HG03196 (cell line): ENCODE measurements at regions not wholly inside any gene's neighbourhood (a gene's known extent, or its start where the extent isn't known, plus 50 kb on each side); places are given as distances from the start of the nearest gene placed in this dataset.

Experiments used
- ATAC-seq: cut with Tn5 transposase; IDR thresholded peaks from one replicate; pipeline ENCODE4 v1.9.1; 2021; ENCODE audit not compliant: unreplicated experiment

- no peak for ATAC-seq
These were observed 120.1 kb downstream of the RPS12 start for GRCh38 chr6:132934496-132934895.

DNA sequence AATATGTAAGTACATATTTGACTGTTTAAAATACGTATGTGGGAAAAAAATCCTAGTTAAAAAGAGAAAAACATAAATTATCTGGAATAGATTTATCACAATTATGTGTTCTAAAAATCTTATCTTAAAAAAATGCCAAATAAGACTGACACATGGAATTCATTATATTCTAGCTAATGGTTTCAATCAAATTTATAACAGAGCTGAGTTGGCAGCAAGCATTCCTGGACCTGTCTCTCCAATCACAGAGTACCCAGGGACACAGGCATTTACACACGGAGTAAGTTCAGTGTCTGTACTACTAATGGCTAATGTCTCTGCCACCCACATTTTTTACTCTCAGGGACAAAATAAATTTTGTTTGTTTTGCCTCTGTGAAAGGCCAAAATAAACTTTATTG, 122.3 kb downstream of the RPS12 start:
- no peak for ATAC-seq

- ATAC-seq: no peak
These were observed 123.1 kb downstream of the RPS12 start for GRCh38 chr6:132937466-132937906.

DNA sequence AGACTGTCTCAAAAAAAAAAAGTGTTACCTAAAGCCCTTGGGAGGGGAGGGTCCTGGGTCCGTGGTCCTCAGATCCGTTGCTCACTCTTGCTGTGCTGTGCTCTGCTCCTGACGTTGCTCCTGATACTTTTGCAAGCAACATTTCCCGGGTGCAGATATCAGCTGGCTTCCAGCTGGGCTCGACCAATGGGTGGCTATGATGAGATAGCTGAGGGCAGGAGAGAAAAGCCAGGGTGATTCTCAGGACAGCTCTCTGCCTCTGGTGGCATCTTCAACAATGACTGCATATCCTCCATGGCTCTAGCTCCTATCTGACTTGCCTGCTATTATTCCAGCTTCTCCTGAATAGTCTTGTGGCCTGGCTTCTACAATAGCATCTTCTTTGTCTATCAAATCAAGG, 134.5 kb downstream of the RPS12 start:
- no peak for ATAC-seq

- ATAC-seq: no peak
These were observed 136.2 kb downstream of the RPS12 start for GRCh38 chr6:132950566-132950965.

- no peak for ATAC-seq
These were observed 137.9 kb downstream of the RPS12 start for GRCh38 chr6:132952031-132952867.

GRCh38 chr6:132952986-132953385, 138.6 kb downstream of the RPS12 start:
- no peak for ATAC-seq

DNA sequence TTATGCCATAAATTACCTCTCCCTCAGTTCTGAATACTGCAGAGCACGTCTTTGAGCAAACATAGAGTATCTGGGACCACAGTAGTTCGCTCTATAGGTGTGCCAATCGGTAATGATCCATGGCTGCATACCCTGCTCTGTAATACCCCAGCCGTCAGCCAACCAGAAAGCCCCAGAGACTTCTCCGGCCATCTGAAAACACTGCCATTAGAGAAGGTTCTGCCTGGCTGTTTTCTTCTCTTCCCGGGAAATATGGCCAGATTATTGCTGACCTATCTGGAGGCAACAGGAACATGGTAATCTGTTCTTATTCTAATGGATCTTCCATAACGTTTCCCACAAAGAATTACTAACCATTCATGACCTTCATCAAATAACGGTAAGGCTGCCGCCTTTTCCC, 139.9 kb downstream of the RPS12 start:
- ATAC-seq: no peak

DNA sequence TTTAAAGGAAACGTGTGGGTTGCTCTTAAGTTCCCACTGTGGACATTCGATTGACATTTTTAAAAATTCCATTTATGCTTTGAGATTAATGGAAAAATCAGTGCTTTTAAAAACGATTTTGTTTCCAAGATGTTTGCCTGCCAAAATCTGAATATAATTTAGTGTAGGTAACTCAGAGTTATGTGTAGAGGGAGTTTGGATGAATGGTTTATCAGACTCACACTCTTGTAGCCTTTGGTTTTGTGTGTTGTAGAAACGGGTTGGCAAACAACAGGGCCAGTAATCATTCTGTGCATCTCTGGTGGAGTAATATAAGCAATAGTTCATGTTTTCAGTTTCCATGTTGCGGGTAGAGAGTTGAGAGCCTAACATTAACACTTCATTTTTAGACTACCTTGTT, 140.6 kb downstream of the RPS12 start:
- ATAC-seq: no peak

- ATAC-seq: no peak
These were observed 145.4 kb downstream of the RPS12 start for GRCh38 chr6:132959639-132960326.

- no peak for ATAC-seq
These were observed 146.4 kb downstream of the RPS12 start for GRCh38 chr6:132960720-132961119.

DNA sequence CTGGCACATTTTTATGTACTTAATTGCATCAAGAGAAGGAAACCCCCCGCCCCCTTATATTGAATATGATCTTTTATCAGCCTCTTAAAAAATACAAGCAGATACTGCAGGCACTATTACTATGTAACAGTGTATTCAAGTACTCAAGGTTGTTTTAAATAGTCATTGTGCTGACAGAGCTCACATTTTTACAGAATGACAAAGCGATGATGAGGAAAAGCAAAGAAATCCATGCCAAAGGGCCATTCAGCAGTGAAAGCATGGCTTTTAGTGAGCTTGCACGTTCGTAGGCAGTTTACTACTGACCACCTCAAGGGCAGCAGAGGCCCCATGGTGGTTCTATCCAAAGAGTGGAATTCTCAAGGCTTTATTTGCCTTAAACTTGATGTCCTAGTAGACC, 146.8 kb downstream of the RPS12 start:
- no peak for ATAC-seq

GRCh38 chr6:132961610-132962009, 147.2 kb downstream of the RPS12 start:
- no peak for ATAC-seq

DNA sequence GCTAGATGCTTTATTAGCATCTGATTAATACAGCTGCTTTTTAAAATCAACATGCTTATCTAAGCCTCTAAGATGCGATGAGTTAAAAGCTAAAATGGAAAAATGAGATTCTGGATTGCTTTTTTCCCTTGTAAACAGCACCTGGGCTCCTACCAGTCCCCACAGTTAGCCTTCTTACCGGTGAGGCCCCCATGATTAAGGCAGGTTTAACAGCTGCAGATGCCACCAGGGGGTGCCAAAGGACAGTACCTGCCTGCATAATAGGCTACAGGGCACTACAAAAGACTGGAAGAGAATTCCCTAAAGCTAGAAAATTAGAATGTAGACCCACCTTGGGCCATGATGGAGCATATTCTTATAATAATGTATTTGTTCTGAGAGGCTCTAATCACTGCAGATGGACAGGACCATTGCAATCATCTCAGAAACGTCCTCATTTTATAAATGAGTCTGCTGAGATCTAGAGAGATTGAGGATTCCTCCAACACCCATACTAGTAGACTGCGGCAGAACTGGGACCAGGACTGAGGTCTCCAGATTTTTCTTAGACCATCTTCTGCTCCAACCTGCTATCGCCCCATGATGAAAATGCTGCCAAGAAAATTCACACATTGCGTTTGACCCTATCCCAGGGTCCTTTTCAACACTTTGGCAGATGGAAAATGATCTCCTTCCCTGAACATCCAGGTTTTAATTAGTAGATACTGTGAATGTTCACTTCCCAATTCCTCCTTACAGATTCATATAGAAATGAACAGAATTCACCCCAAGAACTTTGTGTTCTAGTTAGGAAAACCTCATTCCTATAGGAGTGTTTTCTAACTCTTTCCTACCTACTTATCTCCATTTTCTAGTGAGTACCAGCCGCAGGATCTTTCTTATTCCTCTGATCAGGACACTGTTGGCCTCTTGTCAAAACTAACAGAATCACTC, 148.8 kb downstream of the RPS12 start:
- peak; percentile 90 for ATAC-seq

DNA sequence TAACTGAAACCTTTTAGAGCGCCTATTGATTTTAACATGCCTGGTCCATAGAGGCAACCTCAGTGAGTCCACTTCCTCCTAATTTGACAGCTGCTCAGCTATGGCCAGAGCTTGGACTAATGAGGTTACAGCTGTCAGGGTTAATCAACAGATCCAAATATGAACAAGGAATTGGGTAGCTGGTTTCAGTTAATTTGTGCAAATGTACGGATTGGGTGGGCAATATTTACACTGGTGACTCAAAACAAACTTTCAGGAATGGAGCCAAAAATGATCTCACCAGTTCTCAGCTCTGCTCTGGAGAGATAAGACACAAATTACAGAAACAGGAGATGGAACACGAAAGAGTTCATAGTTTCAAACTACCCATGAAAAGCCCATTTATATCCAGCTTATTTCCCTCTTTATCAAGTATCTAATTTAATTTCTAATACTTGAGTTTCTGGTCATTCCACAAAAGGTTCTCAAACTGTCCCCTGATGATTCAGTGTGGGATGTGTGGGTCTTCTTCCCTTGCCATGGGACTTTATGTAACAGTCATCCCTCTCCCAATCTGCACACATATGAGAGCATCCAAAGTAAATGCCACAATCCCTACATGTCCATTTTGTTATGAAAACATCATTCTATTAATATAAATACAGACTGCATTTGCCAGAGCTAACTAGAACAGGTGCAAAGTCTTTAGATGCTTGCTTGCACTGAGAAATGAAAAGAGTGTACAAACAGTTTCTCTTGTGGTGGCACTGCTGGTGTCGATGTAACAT, 149.9 kb downstream of the RPS12 start:
- ATAC-seq: no peak

DNA sequence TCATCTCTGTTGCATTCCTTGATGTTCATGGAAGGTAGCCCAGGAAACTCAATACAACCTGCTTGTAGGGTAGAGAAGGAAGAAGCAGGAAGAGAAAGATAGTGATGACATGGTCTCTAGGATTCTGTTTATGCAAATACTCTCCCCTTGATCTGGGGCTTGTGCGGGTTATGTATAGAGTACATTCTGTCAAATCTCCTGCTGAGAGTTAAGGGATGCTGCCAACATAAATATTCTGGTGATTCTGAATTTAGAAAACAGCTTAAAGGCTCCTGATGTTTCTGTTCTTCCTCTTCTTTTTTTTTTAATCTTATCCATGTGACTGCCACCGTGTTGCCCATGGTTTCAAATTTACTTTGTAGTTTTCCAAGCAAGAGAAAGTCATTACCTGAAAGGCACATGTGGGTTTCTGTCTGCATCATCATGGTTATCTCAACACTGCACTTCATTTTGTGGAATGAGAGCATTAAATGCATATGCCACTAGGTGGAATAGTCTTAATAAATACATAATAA, 150.6 kb downstream of the RPS12 start:
- no peak for ATAC-seq

- ATAC-seq: no peak
These were observed 153.5 kb downstream of the RPS12 start for GRCh38 chr6:132967871-132968270.

GRCh38 chr6:132968419-132968950, 154.1 kb downstream of the RPS12 start:
- ATAC-seq: no peak

DNA sequence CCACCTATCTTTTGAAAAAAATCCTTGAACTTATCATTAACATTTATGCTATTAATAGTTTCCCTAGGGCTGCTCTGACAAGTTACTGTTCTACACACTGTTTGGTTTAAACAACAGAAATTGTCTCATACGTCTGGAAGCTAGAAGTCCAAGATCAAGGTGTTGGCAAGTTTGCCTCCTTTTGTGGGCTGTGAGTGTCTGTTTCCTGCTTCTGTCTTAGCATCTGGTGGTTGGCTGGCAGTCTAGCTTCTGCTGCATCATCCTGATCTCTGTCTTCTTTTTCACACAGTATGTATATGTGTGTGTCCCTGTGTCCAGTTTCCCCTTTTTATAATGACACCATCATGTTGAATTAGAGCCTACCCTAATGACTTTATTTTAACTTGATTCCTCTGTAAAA, 154.8 kb downstream of the RPS12 start:
- ATAC-seq: no peak

DNA sequence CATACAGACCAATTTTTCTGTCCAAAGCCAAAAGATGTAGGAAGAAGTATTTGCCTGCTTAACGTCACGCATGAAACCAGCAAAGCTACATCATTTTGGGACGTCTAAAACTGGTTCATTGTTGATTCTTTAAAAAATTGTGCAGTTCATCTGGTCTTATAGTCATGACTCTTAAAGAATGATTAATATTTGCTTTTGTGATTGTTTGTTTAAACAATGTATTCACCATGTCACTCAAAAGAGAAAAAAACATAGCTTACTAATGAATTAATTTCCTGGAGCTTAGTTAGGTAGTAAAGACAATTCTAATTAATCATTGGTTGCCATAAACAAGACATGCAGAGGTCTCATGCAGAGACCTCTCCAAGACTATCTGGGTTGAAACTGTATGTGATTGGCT, 157.3 kb downstream of the RPS12 start:
- ATAC-seq: no peak
